K562 (cell line): ENCODE measurements at regions not wholly inside any gene's neighbourhood (a gene's known extent, or its start where the extent isn't known, plus 50 kb on each side); places are given as distances from the start of the nearest gene placed in this dataset.

ENCODE experiments used
- TBL1XR1 ChIP-seq, 2 experiments: IDR thresholded peaks; 2 replicates each; pipeline ENCODE4 v1.6.1; 2012; ENCODE audit warnings: improper control_type of control experiment in 2 of 2, low read length in 2 of 2, mild to moderate bottlenecking in 1 of 2
- ZBED1 ChIP-seq: IDR thresholded peaks from 2 replicates; pipeline ENCODE4 v1.6.1; 2014
- TF ChIP-seq, protein P1 (sequence below): fragments of 200-600 bp; sonication (generic); IDR thresholded peaks from one replicate; pipeline ENCODE4 v1.6.1; 2012; ENCODE audit warnings: mild to moderate bottlenecking, low read depth, low read length, inconsistent platforms
- TF ChIP-seq, protein P2 (sequence below): fragments of 250-450 bp; sonication (Bioruptor Pico); IDR thresholded peaks from 2 replicates; pipeline ENCODE4 v1.8.0; 2021; ENCODE audit warnings: borderline replicate concordance, mild to moderate bottlenecking, moderate library complexity; ENCODE audit not compliant: poor library complexity, severe bottlenecking
- TF ChIP-seq, protein P3 (sequence below), 3 experiments: IDR thresholded peaks in 2 of 3; conservative IDR thresholded peaks in 1 of 3; 2 replicates each; pipeline ENCODE4 v1.5.1; 2011 to 2012; ENCODE audit warnings: low read length in 3 of 3, mild to moderate bottlenecking in 3 of 3, control low read depth in 2 of 3, improper control_type of control experiment in 1 of 3, inconsistent platforms in 1 of 3, low read depth in 1 of 3, mixed read lengths in 1 of 3, moderate library complexity in 1 of 3; ENCODE audit not compliant: insufficient read depth in 2 of 3

- TF ChIP-seq TBL1XR1 (IDR thresholded peaks at IDR 0.05; ENCODE audit: low read length in 2 of 2): no peak
- TF ChIP-seq, protein P1, sequence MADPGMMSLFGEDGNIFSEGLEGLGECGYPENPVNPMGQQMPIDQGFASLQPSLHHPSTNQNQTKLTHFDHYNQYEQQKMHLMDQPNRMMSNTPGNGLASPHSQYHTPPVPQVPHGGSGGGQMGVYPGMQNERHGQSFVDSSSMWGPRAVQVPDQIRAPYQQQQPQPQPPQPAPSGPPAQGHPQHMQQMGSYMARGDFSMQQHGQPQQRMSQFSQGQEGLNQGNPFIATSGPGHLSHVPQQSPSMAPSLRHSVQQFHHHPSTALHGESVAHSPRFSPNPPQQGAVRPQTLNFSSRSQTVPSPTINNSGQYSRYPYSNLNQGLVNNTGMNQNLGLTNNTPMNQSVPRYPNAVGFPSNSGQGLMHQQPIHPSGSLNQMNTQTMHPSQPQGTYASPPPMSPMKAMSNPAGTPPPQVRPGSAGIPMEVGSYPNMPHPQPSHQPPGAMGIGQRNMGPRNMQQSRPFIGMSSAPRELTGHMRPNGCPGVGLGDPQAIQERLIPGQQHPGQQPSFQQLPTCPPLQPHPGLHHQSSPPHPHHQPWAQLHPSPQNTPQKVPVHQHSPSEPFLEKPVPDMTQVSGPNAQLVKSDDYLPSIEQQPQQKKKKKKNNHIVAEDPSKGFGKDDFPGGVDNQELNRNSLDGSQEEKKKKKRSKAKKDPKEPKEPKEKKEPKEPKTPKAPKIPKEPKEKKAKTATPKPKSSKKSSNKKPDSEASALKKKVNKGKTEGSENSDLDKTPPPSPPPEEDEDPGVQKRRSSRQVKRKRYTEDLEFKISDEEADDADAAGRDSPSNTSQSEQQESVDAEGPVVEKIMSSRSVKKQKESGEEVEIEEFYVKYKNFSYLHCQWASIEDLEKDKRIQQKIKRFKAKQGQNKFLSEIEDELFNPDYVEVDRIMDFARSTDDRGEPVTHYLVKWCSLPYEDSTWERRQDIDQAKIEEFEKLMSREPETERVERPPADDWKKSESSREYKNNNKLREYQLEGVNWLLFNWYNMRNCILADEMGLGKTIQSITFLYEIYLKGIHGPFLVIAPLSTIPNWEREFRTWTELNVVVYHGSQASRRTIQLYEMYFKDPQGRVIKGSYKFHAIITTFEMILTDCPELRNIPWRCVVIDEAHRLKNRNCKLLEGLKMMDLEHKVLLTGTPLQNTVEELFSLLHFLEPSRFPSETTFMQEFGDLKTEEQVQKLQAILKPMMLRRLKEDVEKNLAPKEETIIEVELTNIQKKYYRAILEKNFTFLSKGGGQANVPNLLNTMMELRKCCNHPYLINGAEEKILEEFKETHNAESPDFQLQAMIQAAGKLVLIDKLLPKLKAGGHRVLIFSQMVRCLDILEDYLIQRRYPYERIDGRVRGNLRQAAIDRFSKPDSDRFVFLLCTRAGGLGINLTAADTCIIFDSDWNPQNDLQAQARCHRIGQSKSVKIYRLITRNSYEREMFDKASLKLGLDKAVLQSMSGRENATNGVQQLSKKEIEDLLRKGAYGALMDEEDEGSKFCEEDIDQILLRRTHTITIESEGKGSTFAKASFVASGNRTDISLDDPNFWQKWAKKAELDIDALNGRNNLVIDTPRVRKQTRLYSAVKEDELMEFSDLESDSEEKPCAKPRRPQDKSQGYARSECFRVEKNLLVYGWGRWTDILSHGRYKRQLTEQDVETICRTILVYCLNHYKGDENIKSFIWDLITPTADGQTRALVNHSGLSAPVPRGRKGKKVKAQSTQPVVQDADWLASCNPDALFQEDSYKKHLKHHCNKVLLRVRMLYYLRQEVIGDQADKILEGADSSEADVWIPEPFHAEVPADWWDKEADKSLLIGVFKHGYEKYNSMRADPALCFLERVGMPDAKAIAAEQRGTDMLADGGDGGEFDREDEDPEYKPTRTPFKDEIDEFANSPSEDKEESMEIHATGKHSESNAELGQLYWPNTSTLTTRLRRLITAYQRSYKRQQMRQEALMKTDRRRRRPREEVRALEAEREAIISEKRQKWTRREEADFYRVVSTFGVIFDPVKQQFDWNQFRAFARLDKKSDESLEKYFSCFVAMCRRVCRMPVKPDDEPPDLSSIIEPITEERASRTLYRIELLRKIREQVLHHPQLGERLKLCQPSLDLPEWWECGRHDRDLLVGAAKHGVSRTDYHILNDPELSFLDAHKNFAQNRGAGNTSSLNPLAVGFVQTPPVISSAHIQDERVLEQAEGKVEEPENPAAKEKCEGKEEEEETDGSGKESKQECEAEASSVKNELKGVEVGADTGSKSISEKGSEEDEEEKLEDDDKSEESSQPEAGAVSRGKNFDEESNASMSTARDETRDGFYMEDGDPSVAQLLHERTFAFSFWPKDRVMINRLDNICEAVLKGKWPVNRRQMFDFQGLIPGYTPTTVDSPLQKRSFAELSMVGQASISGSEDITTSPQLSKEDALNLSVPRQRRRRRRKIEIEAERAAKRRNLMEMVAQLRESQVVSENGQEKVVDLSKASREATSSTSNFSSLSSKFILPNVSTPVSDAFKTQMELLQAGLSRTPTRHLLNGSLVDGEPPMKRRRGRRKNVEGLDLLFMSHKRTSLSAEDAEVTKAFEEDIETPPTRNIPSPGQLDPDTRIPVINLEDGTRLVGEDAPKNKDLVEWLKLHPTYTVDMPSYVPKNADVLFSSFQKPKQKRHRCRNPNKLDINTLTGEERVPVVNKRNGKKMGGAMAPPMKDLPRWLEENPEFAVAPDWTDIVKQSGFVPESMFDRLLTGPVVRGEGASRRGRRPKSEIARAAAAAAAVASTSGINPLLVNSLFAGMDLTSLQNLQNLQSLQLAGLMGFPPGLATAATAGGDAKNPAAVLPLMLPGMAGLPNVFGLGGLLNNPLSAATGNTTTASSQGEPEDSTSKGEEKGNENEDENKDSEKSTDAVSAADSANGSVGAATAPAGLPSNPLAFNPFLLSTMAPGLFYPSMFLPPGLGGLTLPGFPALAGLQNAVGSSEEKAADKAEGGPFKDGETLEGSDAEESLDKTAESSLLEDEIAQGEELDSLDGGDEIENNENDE: no peak
- TF ChIP-seq, protein P2, sequence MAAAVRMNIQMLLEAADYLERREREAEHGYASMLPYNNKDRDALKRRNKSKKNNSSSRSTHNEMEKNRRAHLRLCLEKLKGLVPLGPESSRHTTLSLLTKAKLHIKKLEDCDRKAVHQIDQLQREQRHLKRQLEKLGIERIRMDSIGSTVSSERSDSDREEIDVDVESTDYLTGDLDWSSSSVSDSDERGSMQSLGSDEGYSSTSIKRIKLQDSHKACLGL: no peak
- TF ChIP-seq ZBED1: no peak
- TF ChIP-seq, protein P3, sequence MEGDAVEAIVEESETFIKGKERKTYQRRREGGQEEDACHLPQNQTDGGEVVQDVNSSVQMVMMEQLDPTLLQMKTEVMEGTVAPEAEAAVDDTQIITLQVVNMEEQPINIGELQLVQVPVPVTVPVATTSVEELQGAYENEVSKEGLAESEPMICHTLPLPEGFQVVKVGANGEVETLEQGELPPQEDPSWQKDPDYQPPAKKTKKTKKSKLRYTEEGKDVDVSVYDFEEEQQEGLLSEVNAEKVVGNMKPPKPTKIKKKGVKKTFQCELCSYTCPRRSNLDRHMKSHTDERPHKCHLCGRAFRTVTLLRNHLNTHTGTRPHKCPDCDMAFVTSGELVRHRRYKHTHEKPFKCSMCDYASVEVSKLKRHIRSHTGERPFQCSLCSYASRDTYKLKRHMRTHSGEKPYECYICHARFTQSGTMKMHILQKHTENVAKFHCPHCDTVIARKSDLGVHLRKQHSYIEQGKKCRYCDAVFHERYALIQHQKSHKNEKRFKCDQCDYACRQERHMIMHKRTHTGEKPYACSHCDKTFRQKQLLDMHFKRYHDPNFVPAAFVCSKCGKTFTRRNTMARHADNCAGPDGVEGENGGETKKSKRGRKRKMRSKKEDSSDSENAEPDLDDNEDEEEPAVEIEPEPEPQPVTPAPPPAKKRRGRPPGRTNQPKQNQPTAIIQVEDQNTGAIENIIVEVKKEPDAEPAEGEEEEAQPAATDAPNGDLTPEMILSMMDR (IDR thresholded peaks at IDR 0.05 in 2 of 3, conservative IDR thresholded peaks at IDR 0.05 in 1 of 3; ENCODE audit: insufficient read depth in 2 of 3, low read depth in 1 of 3, low read length in 3 of 3): no peak
Measured at GRCh38 chr18:68604256-68604655, 110.7 kb downstream of the TMX3 start.
